Tibial nerve (tissue), 3 donors: ENCODE measurements at regions not wholly inside any gene's neighbourhood (a gene's known extent, or its start where the extent isn't known, plus 50 kb on each side); places are given as distances from the start of the nearest gene placed in this dataset.

Experiments
- CTCF ChIP-seq, 5 experiments: fragments of 200-600 bp in 3 of 5; fragments of 450-650 bp in 2 of 5; sonication (generic) in 3 of 5; IDR thresholded peaks; one replicate each; pipeline ENCODE4 v1.5.1; 2016 to 2019; ENCODE audit warnings: antibody characterized with exemption in 5 of 5, mild to moderate bottlenecking in 3 of 5, moderate library complexity in 2 of 5
- POLR2A ChIP-seq, 2 donors: fragments of 450-650 bp; IDR thresholded peaks; one replicate each; pipeline ENCODE4 v1.6.1; 2017; ENCODE audit warnings: antibody characterized with exemption in 2 of 2, mild to moderate bottlenecking in 2 of 2, moderate library complexity in 2 of 2

GRCh38 chr10:14459665-14460064, 128.9 kb upstream of the FRMD4A start:
- TF ChIP-seq CTCF (IDR thresholded peaks at IDR 0.05) (no peak), POLR2A (IDR thresholded peaks at IDR 0.05) (no peak)
